ENCODE measurements at regions not wholly inside any gene's neighbourhood (a gene's known extent, or its start where the extent isn't known, plus 50 kb on each side); places are given as distances from the start of the nearest gene placed in this dataset.

GRCh38 chr1:231108516-231109302, 53.1 kb upstream of the TRIM67 start:
- TF ChIP-seq CTCF (IDR thresholded peaks at IDR 0.05; ENCODE audit: low read length) (no peak), EZH2 (optimal IDR thresholded peaks at IDR 0.05; ENCODE audit: low read depth, low read length) (no peak), EZH2phosphoT487 (IDR thresholded peaks at IDR 0.05; ENCODE audit: low read length) (no peak)
- no peaks in the 10 kb centered on the region for H3K79me2 ChIP-seq (ENCODE audit: low read length)
- no peaks in the 10 kb centered on the region for H3F3A ChIP-seq (ENCODE audit: insufficient read depth, low read length)
- H3K9me2 ChIP-seq (replicated peaks; ENCODE audit: insufficient read depth, low read length), result no peaks in the 10 kb centered on the region
- no peaks in the 10 kb centered on the region for H3K27me3 ChIP-seq (replicated peaks; ENCODE audit: insufficient read depth, low read length)
- no peak overlapping the region for H2AFZ ChIP-seq (ENCODE audit: low read length)
- H3K4me2 ChIP-seq (ENCODE audit: low read depth, low read length), result no peak overlapping the region
- H3K4me1 ChIP-seq (ENCODE audit: low read length), result no peaks in the 10 kb centered on the region
- H3K36me3 ChIP-seq (replicated peaks; ENCODE audit: insufficient read depth, low read length), result no peaks in the 10 kb centered on the region
- H3K9me3 ChIP-seq (replicated peaks; ENCODE audit: insufficient read depth, low read length), result no peaks in the 10 kb centered on the region
- H3K27ac ChIP-seq (ENCODE audit: low read length), result no peak overlapping the region
- no peak overlapping the region for H3K9ac ChIP-seq (ENCODE audit: low read length)
- no peak overlapping the region for H3K4me3 ChIP-seq (ENCODE audit: low read length)
- no peak for DNase-seq
- H4K20me1 ChIP-seq (ENCODE audit: insufficient read depth, low read length), result no peaks in the 10 kb centered on the region

GRCh38 chr1:231107600-231108326, 54.1 kb upstream of the TRIM67 start:
- Histone ChIP-seq H3K27me3 (replicated peaks; ENCODE audit: insufficient read depth, low read length) (no peaks in the 10 kb centered on the region), H3K79me2 (ENCODE audit: low read length) (no peaks in the 10 kb centered on the region), H3K9me2 (replicated peaks; ENCODE audit: insufficient read depth, low read length) (no peaks in the 10 kb centered on the region), H3K27ac (ENCODE audit: low read length) (no peak overlapping the region), H3K9ac (ENCODE audit: low read length) (no peak overlapping the region), H3K4me3 (ENCODE audit: low read length) (no peak overlapping the region), H3K4me2 (ENCODE audit: low read depth, low read length) (no peak overlapping the region), H3F3A (ENCODE audit: insufficient read depth, low read length) (no peaks in the 10 kb centered on the region), H3K4me1 (ENCODE audit: low read length) (no peaks in the 10 kb centered on the region), H4K20me1 (ENCODE audit: insufficient read depth, low read length) (no peaks in the 10 kb centered on the region), H2AFZ (ENCODE audit: low read length) (no peak overlapping the region), H3K36me3 (replicated peaks; ENCODE audit: insufficient read depth, low read length) (no peaks in the 10 kb centered on the region), H3K9me3 (replicated peaks; ENCODE audit: insufficient read depth, low read length) (no peaks in the 10 kb centered on the region)
- TF ChIP-seq EZH2phosphoT487 (IDR thresholded peaks at IDR 0.05; ENCODE audit: low read length) (no peak), EZH2 (optimal IDR thresholded peaks at IDR 0.05; ENCODE audit: low read depth, low read length) (no peak), CTCF (IDR thresholded peaks at IDR 0.05; ENCODE audit: low read length) (no peak)
- no peak for DNase-seq

- DNase-seq, result no peak
- Histone ChIP-seq H3K4me1 (ENCODE audit: low read length) (no peaks in the 10 kb centered on the region), H3K9me2 (replicated peaks; ENCODE audit: insufficient read depth, low read length) (no peaks in the 10 kb centered on the region), H3K4me3 (ENCODE audit: low read length) (no peak overlapping the region), H3K9me3 (replicated peaks; ENCODE audit: insufficient read depth, low read length) (no peaks in the 10 kb centered on the region), H3K36me3 (replicated peaks; ENCODE audit: insufficient read depth, low read length) (no peaks in the 10 kb centered on the region), H3K27ac (ENCODE audit: low read length) (no peak overlapping the region), H3K4me2 (ENCODE audit: low read depth, low read length) (no peak overlapping the region), H3K27me3 (replicated peaks; ENCODE audit: insufficient read depth, low read length) (no peaks in the 10 kb centered on the region), H3K9ac (ENCODE audit: low read length) (no peak overlapping the region), H4K20me1 (ENCODE audit: insufficient read depth, low read length) (no peaks in the 10 kb centered on the region), H2AFZ (ENCODE audit: low read length) (no peak overlapping the region), H3F3A (ENCODE audit: insufficient read depth, low read length) (no peaks in the 10 kb centered on the region), H3K79me2 (ENCODE audit: low read length) (no peaks in the 10 kb centered on the region)
- TF ChIP-seq CTCF (IDR thresholded peaks at IDR 0.05; ENCODE audit: low read length) (no peak), EZH2phosphoT487 (IDR thresholded peaks at IDR 0.05; ENCODE audit: low read length) (no peak), EZH2 (optimal IDR thresholded peaks at IDR 0.05; ENCODE audit: low read depth, low read length) (no peak)
These were observed 54.7 kb upstream of the TRIM67 start for GRCh38 chr1:231107151-231107550.
